Eye (tissue), 1 donor: ENCODE measurements at regions not wholly inside any gene's neighbourhood (a gene's known extent, or its start where the extent isn't known, plus 50 kb on each side); places are given as distances from the start of the nearest gene placed in this dataset.
"Not testable (repeated sequence)": the region's sequence is repeated elsewhere in the genome, so short reads cannot be mapped to it uniquely, and the experiment has no call there.

Experiments used
- DNase-seq: peaks from one replicate; pipeline ENCODE4 v3.0.0-alpha.2; 2015

- no peak for DNase-seq
Measured at GRCh38 chr3:98644168-98644567, 50.8 kb upstream of the CPOX start.

- DNase-seq: no peak
Measured at GRCh38 chr3:98645039-98645438, 51.6 kb upstream of the CPOX start.

- DNase-seq: no peak
Measured at GRCh38 chr3:98646680-98647079, 53.3 kb upstream of the CPOX start.

GRCh38 chr3:98647197-98647596 is 53.8 kb upstream of the CPOX start:
- DNase-seq: no peak

- no peak for DNase-seq
Measured at GRCh38 chr3:98650971-98651779, 57.8 kb upstream of the CPOX start.

- no peak for DNase-seq
Measured at GRCh38 chr3:98651780-98652077, 58.3 kb upstream of the CPOX start.

- DNase-seq: no peak
Measured at GRCh38 chr3:98655666-98656065, 62.3 kb upstream of the CPOX start.

- peak; percentile 1 for DNase-seq
Measured at GRCh38 chr3:98657457-98657856, 64.0 kb upstream of the CPOX start.

GRCh38 chr3:98662699-98663098 is 69.3 kb upstream of the CPOX start:
- no peak for DNase-seq

GRCh38 chr3:98670020-98670419 is 76.6 kb upstream of the CPOX start:
- DNase-seq: no peak

GRCh38 chr3:98679986-98680385 is 83.2 kb upstream of the ST3GAL6 start:
- no peak for DNase-seq

- DNase-seq: no peak
Measured at GRCh38 chr3:98680723-98681122, 82.4 kb upstream of the ST3GAL6 start.

- no peak for DNase-seq
Measured at GRCh38 chr3:98681486-98681885, 81.7 kb upstream of the ST3GAL6 start.

- not testable (repeated sequence) for DNase-seq
Measured at GRCh38 chr3:98682391-98682790, 80.7 kb upstream of the ST3GAL6 start.

- no peak for DNase-seq
Measured at GRCh38 chr3:98688363-98688762, 74.8 kb upstream of the ST3GAL6 start.

GRCh38 chr3:98690876-98691275 is 72.3 kb upstream of the ST3GAL6 start:
- DNase-seq: no peak

- DNase-seq: no peak
Measured at GRCh38 chr3:98691897-98692296, 71.2 kb upstream of the ST3GAL6 start.

GRCh38 chr3:98692787-98693473 is 70.2 kb upstream of the ST3GAL6 start:
- no peak for DNase-seq

GRCh38 chr3:98695796-98696195 is 67.3 kb upstream of the ST3GAL6 start:
- no peak for DNase-seq

GRCh38 chr3:98696296-98696695 is 66.8 kb upstream of the ST3GAL6 start:
- not testable (repeated sequence) for DNase-seq

GRCh38 chr3:98697225-98697624 is 65.9 kb upstream of the ST3GAL6 start:
- DNase-seq: no peak

- no peak for DNase-seq
Measured at GRCh38 chr3:98699132-98699531, 64.0 kb upstream of the ST3GAL6 start.

- no peak for DNase-seq
Measured at GRCh38 chr3:98701071-98701675, 62.0 kb upstream of the ST3GAL6 start.

- peak; percentile 36 for DNase-seq
Measured at GRCh38 chr3:98702166-98702565, 61.0 kb upstream of the ST3GAL6 start.
